ENCODE measurements at regions not wholly inside any gene's neighbourhood (a gene's known extent, or its start where the extent isn't known, plus 50 kb on each side); places are given as distances from the start of the nearest gene placed in this dataset.

- no peak for DNase-seq (ENCODE audit: low spot score)
- CTCF ChIA-PET: no interaction called here
- no TSS peak for BruUV-seq (replicated peaks)
- Histone ChIP-seq H3K36me3 (ENCODE audit: insufficient read depth, low read length, poor library complexity, severe bottlenecking) (no peaks in the 10 kb centered on the region), H3K27me3 (replicated peaks; ENCODE audit: insufficient read depth, low read depth, low read length, poor library complexity) (no peaks in the 10 kb centered on the region), H3K27ac (ENCODE audit: low read depth, low read length, poor library complexity, severe bottlenecking) (no peak overlapping the region), H3K4me1 (ENCODE audit: insufficient read depth, low read length, poor library complexity, severe bottlenecking) (no peaks in the 10 kb centered on the region), H3K9me3 (ENCODE audit: low read depth, low read length, poor library complexity, severe bottlenecking) (no peaks in the 10 kb centered on the region), H3K4me3 (ENCODE audit: low read depth, low read length, poor library complexity, severe bottlenecking) (no peak overlapping the region)
- POLR2A ChIA-PET (ENCODE audit: low non-redundant PET): no interaction called here
- intact Hi-C loops (cut with micrococcal nuclease; ENCODE audit: unreplicated experiment): no loop called here
- no peak for TF ChIP-seq EZH2 (IDR thresholded peaks at IDR 0.05; ENCODE audit: borderline replicate concordance, low read depth, low read length, poor library complexity, severe bottlenecking)
- TF ChIP-seq CTCF (conservative IDR thresholded peaks at IDR 0.05; ENCODE audit: low read depth, low read length): no peak
Measured at GRCh38 chr5:145228564-145228963, 606.6 kb downstream of the PRELID2 start.

GRCh38 chr5:145227881-145228280 is 607.3 kb downstream of the PRELID2 start:
- no peaks in the 10 kb centered on the region for H3K4me1 ChIP-seq (ENCODE audit: insufficient read depth, low read length, poor library complexity, severe bottlenecking)
- intact Hi-C loops (cut with micrococcal nuclease; ENCODE audit: unreplicated experiment): no loop called here
- H3K9me3 ChIP-seq (ENCODE audit: low read depth, low read length, poor library complexity, severe bottlenecking): no peaks in the 10 kb centered on the region
- CTCF ChIA-PET: no interaction called here
- TF ChIP-seq EZH2 (IDR thresholded peaks at IDR 0.05; ENCODE audit: borderline replicate concordance, low read depth, low read length, poor library complexity, severe bottlenecking) (no peak), CTCF (conservative IDR thresholded peaks at IDR 0.05; ENCODE audit: low read depth, low read length) (no peak)
- no peak overlapping the region for H3K27ac ChIP-seq (ENCODE audit: low read depth, low read length, poor library complexity, severe bottlenecking)
- H3K27me3 ChIP-seq (replicated peaks; ENCODE audit: insufficient read depth, low read depth, low read length, poor library complexity): no peaks in the 10 kb centered on the region
- BruUV-seq (replicated peaks): no TSS peak
- H3K4me3 ChIP-seq (ENCODE audit: low read depth, low read length, poor library complexity, severe bottlenecking): no peak overlapping the region
- no peaks in the 10 kb centered on the region for H3K36me3 ChIP-seq (ENCODE audit: insufficient read depth, low read length, poor library complexity, severe bottlenecking)
- POLR2A ChIA-PET (ENCODE audit: low non-redundant PET): no interaction called here
- no peak for DNase-seq (ENCODE audit: low spot score)

- H3K27ac ChIP-seq (ENCODE audit: low read depth, low read length, poor library complexity, severe bottlenecking): no peak overlapping the region
- CTCF ChIA-PET: no interaction called here
- POLR2A ChIA-PET (ENCODE audit: low non-redundant PET): no interaction called here
Measured at GRCh38 chr5:145226726-145227125, 608.4 kb downstream of the PRELID2 start.

More at GRCh38 chr5:145226726-145227125, 608.4 kb downstream of the PRELID2 start:
- TF ChIP-seq CTCF (conservative IDR thresholded peaks at IDR 0.05; ENCODE audit: low read depth, low read length) (no peak), EZH2 (IDR thresholded peaks at IDR 0.05; ENCODE audit: borderline replicate concordance, low read depth, low read length, poor library complexity, severe bottlenecking) (no peak)
- no peaks in the 10 kb centered on the region for H3K4me1 ChIP-seq (ENCODE audit: insufficient read depth, low read length, poor library complexity, severe bottlenecking)
- intact Hi-C loops (cut with micrococcal nuclease; ENCODE audit: unreplicated experiment): no loop called here
- H3K27me3 ChIP-seq (replicated peaks; ENCODE audit: insufficient read depth, low read depth, low read length, poor library complexity): no peaks in the 10 kb centered on the region
- H3K36me3 ChIP-seq (ENCODE audit: insufficient read depth, low read length, poor library complexity, severe bottlenecking): no peaks in the 10 kb centered on the region
- H3K9me3 ChIP-seq (ENCODE audit: low read depth, low read length, poor library complexity, severe bottlenecking): no peaks in the 10 kb centered on the region
- no peak overlapping the region for H3K4me3 ChIP-seq (ENCODE audit: low read depth, low read length, poor library complexity, severe bottlenecking)
- no TSS peak for BruUV-seq (replicated peaks)
- no peak for DNase-seq (ENCODE audit: low spot score)

Measured in A673 (cell line).